ENCODE measurements at regions not wholly inside any gene's neighbourhood (a gene's known extent, or its start where the extent isn't known, plus 50 kb on each side); places are given as distances from the start of the nearest gene placed in this dataset.
A peak's percentile ranks its signal among the peaks of the same experiment; 100 is the strongest.

- Histone ChIP-seq H3K27me3 (ENCODE audit: control insufficient read depth, insufficient read depth, low read length) (no peaks in the 10 kb centered on the region), H3K9ac (no peak overlapping the region), H2AFZ (no peak overlapping the region), H3K4me3 (ENCODE audit: low read depth, low read length) (no peak overlapping the region), H3K27ac (no peak overlapping the region), H3K36me3 (ENCODE audit: control insufficient read depth, insufficient read depth, low read length) (no peaks in the 10 kb centered on the region), H3K4me2 (ENCODE audit: low read length) (no peak overlapping the region), H3K79me2 (no peaks in the 10 kb centered on the region), H3K9me3 (ENCODE audit: control insufficient read depth, low read length) (no peaks in the 10 kb centered on the region), H3K4me1 (no peaks in the 10 kb centered on the region)
- TF ChIP-seq, protein P1, sequence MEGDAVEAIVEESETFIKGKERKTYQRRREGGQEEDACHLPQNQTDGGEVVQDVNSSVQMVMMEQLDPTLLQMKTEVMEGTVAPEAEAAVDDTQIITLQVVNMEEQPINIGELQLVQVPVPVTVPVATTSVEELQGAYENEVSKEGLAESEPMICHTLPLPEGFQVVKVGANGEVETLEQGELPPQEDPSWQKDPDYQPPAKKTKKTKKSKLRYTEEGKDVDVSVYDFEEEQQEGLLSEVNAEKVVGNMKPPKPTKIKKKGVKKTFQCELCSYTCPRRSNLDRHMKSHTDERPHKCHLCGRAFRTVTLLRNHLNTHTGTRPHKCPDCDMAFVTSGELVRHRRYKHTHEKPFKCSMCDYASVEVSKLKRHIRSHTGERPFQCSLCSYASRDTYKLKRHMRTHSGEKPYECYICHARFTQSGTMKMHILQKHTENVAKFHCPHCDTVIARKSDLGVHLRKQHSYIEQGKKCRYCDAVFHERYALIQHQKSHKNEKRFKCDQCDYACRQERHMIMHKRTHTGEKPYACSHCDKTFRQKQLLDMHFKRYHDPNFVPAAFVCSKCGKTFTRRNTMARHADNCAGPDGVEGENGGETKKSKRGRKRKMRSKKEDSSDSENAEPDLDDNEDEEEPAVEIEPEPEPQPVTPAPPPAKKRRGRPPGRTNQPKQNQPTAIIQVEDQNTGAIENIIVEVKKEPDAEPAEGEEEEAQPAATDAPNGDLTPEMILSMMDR (IDR thresholded peaks at IDR 0.05): no peak
Observed at GRCh38 chr1:42052072-42052699, 101.0 kb upstream of the GUCA2B start.

GRCh38 chr1:42047508-42047880 is 105.7 kb upstream of the GUCA2B start:
- H3K9me3 ChIP-seq (ENCODE audit: control insufficient read depth, low read length): no peaks in the 10 kb centered on the region
- no peak overlapping the region for H3K4me3 ChIP-seq (ENCODE audit: low read depth, low read length)
- H3K9ac ChIP-seq: no peak overlapping the region
- no peaks in the 10 kb centered on the region for H3K27me3 ChIP-seq (ENCODE audit: control insufficient read depth, insufficient read depth, low read length)
- no peak overlapping the region for H3K4me2 ChIP-seq (ENCODE audit: low read length)
- H3K79me2 ChIP-seq: no peaks in the 10 kb centered on the region
- H3K27ac ChIP-seq: no peak overlapping the region
- no peaks in the 10 kb centered on the region for H3K36me3 ChIP-seq (ENCODE audit: control insufficient read depth, insufficient read depth, low read length)
- TF ChIP-seq, protein P1 (IDR thresholded peaks at IDR 0.05): no peak
- no peaks in the 10 kb centered on the region for H3K4me1 ChIP-seq
- H2AFZ ChIP-seq: no peak overlapping the region

GRCh38 chr1:42046761-42047507 is 106.3 kb upstream of the GUCA2B start:
- Histone ChIP-seq H3K79me2 (no peaks in the 10 kb centered on the region), H3K9ac (no peak overlapping the region), H3K36me3 (ENCODE audit: control insufficient read depth, insufficient read depth, low read length) (no peaks in the 10 kb centered on the region), H2AFZ (peak overlapping the region; percentile 46), H3K4me2 (ENCODE audit: low read length) (no peak overlapping the region), H3K27ac (no peak overlapping the region), H3K27me3 (ENCODE audit: control insufficient read depth, insufficient read depth, low read length) (no peaks in the 10 kb centered on the region), H3K4me1 (no peaks in the 10 kb centered on the region), H3K4me3 (ENCODE audit: low read depth, low read length) (no peak overlapping the region), H3K9me3 (ENCODE audit: control insufficient read depth, low read length) (no peaks in the 10 kb centered on the region)
- TF ChIP-seq, protein P1 (IDR thresholded peaks at IDR 0.05): no peak

DNA sequence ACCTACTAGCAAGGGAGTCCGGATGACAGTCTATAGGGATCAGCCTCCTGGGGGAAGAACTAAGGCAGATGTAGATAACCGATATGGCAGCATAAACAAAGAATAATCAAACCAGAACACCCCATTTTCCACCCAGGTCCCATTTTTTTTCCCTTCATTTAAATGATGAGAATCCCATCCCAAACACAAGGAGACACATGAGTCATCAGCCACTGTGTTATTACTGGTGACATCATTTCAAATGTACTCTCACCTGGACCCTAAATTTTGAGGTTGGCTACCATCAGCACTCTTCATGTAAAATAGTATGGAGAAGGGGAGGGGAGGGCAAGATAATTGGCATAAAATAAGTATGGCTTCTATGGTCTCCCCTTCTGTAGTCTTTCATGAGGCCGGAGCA is 108.9 kb upstream of the GUCA2B start:
- Histone ChIP-seq H2AFZ (no peak overlapping the region), H3K27me3 (ENCODE audit: control insufficient read depth, insufficient read depth, low read length) (no peaks in the 10 kb centered on the region), H3K36me3 (ENCODE audit: control insufficient read depth, insufficient read depth, low read length) (no peaks in the 10 kb centered on the region), H3K9me3 (ENCODE audit: control insufficient read depth, low read length) (no peaks in the 10 kb centered on the region), H3K79me2 (no peaks in the 10 kb centered on the region), H3K4me3 (ENCODE audit: low read depth, low read length) (no peak overlapping the region), H3K4me1 (no peaks in the 10 kb centered on the region), H3K27ac (no peak overlapping the region), H3K4me2 (ENCODE audit: low read length) (no peak overlapping the region), H3K9ac (no peak overlapping the region)
- TF ChIP-seq, protein P1 (IDR thresholded peaks at IDR 0.05): no peak

DNA sequence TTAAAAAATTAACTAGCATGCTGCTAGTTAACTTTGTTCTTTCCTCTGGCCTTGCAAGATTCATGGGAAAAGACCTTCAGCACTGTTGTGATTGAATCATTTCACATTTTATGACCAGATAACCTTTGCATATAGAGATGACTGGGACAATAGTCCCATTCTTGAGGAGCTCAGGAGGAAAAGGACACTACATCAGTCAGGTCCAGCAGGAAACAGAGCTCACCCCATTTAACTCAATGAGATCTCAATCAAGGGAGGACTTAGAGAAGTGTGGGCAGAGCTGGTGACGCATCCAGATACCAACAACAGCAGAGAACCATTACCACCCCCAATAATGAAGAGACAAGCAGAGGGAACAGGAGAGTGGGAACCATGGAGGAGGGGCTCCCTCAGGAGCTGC is 109.4 kb upstream of the GUCA2B start:
- Histone ChIP-seq H3K27ac (no peak overlapping the region), H3K9ac (no peak overlapping the region), H3K4me1 (no peaks in the 10 kb centered on the region), H3K4me3 (ENCODE audit: low read depth, low read length) (no peak overlapping the region), H3K9me3 (ENCODE audit: control insufficient read depth, low read length) (no peaks in the 10 kb centered on the region), H3K4me2 (ENCODE audit: low read length) (no peak overlapping the region), H3K79me2 (no peaks in the 10 kb centered on the region), H2AFZ (no peak overlapping the region), H3K27me3 (ENCODE audit: control insufficient read depth, insufficient read depth, low read length) (no peaks in the 10 kb centered on the region), H3K36me3 (ENCODE audit: control insufficient read depth, insufficient read depth, low read length) (no peaks in the 10 kb centered on the region)
- TF ChIP-seq, protein P1 (IDR thresholded peaks at IDR 0.05): no peak

All from parathyroid adenoma (tissue), 2 donors.